Gastrocnemius medialis (tissue), 4 donors: ENCODE measurements at regions not wholly inside any gene's neighbourhood (a gene's known extent, or its start where the extent isn't known, plus 50 kb on each side); places are given as distances from the start of the nearest gene placed in this dataset.

ENCODE experiments used
- POLR2A ChIP-seq, 2 donors: fragments of 450-650 bp; IDR thresholded peaks; one replicate each; pipeline ENCODE4 v1.6.1; 2017; ENCODE audit warnings: antibody characterized with exemption in 2 of 2, mild to moderate bottlenecking in 2 of 2, moderate library complexity in 2 of 2
- TF ChIP-seq, protein P1 (sequence below), 5 experiments: fragments of 450-650 bp in 3 of 5; fragments of 200-600 bp in 2 of 5; sonication (generic) in 2 of 5; IDR thresholded peaks in 4 of 5; conservative IDR thresholded peaks in 1 of 5; 1 replicate in 4 of 5; 2 replicates in 1 of 5; pipeline ENCODE4 v1.5.1; 2016 to 2019; ENCODE audit warnings: antibody characterized with exemption in 5 of 5, mild to moderate bottlenecking in 3 of 5, moderate library complexity in 3 of 5

DNA sequence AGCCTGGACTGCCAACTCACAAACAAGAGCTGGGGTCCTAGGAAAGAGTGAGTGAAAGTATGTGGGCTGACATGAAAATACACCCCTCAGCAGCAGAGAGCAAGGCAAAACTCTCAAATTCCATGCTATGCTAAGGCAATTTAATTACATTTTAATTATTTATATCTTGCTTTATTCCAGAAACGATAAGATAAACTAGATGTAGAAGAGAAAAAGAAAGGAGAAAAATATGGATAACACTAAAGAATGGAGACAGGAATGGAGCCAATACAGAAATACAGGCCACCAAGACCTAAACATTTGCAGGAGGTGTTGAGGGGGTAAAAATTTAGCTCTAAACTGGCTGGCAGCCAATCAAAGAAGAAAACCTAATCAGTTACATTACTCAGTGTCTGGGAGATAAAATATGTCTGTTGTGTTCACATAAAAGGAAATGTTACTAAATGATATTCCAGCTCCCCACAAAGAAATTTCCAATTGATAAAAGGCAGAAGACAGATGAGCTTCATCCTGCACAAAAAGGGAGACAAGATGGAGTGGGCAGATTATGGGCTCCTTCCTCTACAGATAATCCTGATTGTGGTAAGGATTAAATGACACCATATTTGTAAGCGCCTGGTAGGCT, 223.5 kb upstream of the BLID start:
- TF ChIP-seq, protein P1, sequence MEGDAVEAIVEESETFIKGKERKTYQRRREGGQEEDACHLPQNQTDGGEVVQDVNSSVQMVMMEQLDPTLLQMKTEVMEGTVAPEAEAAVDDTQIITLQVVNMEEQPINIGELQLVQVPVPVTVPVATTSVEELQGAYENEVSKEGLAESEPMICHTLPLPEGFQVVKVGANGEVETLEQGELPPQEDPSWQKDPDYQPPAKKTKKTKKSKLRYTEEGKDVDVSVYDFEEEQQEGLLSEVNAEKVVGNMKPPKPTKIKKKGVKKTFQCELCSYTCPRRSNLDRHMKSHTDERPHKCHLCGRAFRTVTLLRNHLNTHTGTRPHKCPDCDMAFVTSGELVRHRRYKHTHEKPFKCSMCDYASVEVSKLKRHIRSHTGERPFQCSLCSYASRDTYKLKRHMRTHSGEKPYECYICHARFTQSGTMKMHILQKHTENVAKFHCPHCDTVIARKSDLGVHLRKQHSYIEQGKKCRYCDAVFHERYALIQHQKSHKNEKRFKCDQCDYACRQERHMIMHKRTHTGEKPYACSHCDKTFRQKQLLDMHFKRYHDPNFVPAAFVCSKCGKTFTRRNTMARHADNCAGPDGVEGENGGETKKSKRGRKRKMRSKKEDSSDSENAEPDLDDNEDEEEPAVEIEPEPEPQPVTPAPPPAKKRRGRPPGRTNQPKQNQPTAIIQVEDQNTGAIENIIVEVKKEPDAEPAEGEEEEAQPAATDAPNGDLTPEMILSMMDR (IDR thresholded peaks at IDR 0.05 in 4 of 5, conservative IDR thresholded peaks at IDR 0.05 in 1 of 5): no peak
- TF ChIP-seq POLR2A (IDR thresholded peaks at IDR 0.05): no peak
